Mucosa of rectum (tissue), 2 donors: ENCODE measurements at regions not wholly inside any gene's neighbourhood (a gene's known extent, or its start where the extent isn't known, plus 50 kb on each side); places are given as distances from the start of the nearest gene placed in this dataset.

Experiments used
- H3K27ac ChIP-seq, 2 donors: one replicate each; pipeline ENCODE4 v1.7.0; 2013; ENCODE audit warnings: inconsistent platforms in 2 of 2, low read depth in 2 of 2, low read length in 2 of 2
- H3K27me3 ChIP-seq, 2 donors: one replicate each; pipeline ENCODE4 v1.7.0; 2013; ENCODE audit warnings: low read length in 2 of 2; ENCODE audit not compliant: control insufficient read depth in 2 of 2, insufficient read depth in 2 of 2
- H3K36me3 ChIP-seq, 2 donors: one replicate each; pipeline ENCODE4 v1.7.0; 2013; ENCODE audit warnings: low read length in 2 of 2; ENCODE audit not compliant: control insufficient read depth in 2 of 2, insufficient read depth in 2 of 2
- H3K4me1 ChIP-seq, 2 donors: one replicate each; pipeline ENCODE4 v1.7.0; 2013; ENCODE audit warnings: low read length in 2 of 2, mild to moderate bottlenecking in 1 of 2; ENCODE audit not compliant: control insufficient read depth in 2 of 2, insufficient read depth in 2 of 2
- H3K4me3 ChIP-seq, 2 donors: one replicate each; pipeline ENCODE4 v1.7.0; 2013; ENCODE audit warnings: low read length in 2 of 2
- H3K9ac ChIP-seq, 2 donors: one replicate each; pipeline ENCODE4 v1.7.0; 2013; ENCODE audit warnings: low read length in 2 of 2, low read depth in 1 of 2, mild to moderate bottlenecking in 1 of 2
- H3K9me3 ChIP-seq, 2 donors: one replicate each; pipeline ENCODE4 v1.7.0; 2013; ENCODE audit warnings: low read length in 2 of 2; ENCODE audit not compliant: control insufficient read depth in 2 of 2
- donor health status: healthy.
- donor health status: Normal muscosa, but diverticular disease.

- Histone ChIP-seq H3K36me3 (no peaks in the 10 kb centered on the region), H3K4me1 (no peaks in the 10 kb centered on the region), H3K4me3 (no peak overlapping the region), H3K9ac (no peak overlapping the region), H3K9me3 (no peaks in the 10 kb centered on the region), H3K27ac (no peak overlapping the region), H3K27me3 (no peaks in the 10 kb centered on the region)
Measured at GRCh38 chr4:146998157-146998556, 52.5 kb upstream of the TTC29 start.

DNA sequence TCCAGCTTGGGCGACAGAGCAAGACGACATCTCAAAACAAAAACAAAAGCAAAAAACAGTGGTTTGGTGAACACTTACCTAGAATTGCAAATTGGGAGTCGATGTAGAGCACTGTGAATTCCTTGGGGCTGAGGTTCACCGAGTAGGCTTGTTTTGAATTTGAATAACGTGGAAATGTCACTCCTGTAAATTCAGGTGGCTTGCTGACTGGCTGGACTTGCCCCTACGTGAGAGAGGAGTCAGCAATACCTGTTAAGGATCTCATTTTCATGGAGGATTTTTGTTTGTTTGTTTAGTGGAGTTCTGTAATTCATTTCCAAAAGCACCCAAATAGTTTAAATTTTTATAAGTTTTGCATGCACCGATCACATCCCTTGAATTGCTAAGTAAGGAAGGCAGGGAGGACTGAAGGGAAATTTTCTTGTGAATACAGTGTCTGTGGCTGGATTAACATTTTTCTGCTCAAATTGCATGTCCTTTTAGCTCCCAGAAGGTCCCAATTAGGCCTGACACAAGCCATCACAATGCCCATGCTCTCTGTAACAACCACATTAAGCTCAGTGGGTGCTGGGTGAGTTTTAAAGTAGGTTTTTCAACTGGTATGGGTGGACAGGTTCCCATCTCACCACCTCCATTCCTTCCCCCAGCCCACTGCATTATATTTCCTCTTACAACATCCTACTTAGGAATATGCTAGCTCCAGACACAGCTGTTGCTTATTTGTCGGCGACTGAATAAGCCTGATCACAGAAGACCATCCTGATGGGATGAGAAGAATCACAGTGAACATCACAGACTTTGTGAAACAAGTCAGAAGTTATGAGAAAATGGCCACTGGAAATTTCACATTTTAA lies 58.5 kb upstream of the TTC29 start:
- no peaks in the 10 kb centered on the region for H3K4me1 ChIP-seq
- no peak overlapping the region for H3K9ac ChIP-seq
- H3K36me3 ChIP-seq = no peaks in the 10 kb centered on the region
- H3K27me3 ChIP-seq = no peaks in the 10 kb centered on the region
- no peak overlapping the region for H3K27ac ChIP-seq
- no peak overlapping the region for H3K4me3 ChIP-seq
- no peaks in the 10 kb centered on the region for H3K9me3 ChIP-seq

DNA sequence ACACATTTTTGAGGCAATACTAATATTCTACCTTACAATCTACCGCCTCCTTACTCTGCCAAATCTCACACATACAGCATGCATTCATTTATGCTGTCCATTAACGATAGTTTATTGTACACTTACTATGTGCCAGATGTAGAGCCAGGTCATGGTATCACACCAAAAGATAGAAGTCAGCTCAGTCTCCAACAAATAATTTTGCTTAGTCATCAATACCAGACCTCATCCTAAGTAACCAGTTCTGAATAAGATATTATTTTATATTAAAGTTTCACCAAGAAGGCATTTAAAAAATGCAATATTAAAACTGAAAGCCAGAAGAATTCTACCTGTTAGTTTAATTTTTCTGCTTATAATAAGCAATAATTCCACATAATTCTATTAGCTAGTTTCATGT lies 60.6 kb upstream of the TTC29 start:
- Histone ChIP-seq H3K4me3 (no peak overlapping the region), H3K4me1 (no peaks in the 10 kb centered on the region), H3K9ac (no peak overlapping the region), H3K9me3 (no peaks in the 10 kb centered on the region), H3K27me3 (no peaks in the 10 kb centered on the region), H3K36me3 (no peaks in the 10 kb centered on the region), H3K27ac (no peak overlapping the region)

DNA sequence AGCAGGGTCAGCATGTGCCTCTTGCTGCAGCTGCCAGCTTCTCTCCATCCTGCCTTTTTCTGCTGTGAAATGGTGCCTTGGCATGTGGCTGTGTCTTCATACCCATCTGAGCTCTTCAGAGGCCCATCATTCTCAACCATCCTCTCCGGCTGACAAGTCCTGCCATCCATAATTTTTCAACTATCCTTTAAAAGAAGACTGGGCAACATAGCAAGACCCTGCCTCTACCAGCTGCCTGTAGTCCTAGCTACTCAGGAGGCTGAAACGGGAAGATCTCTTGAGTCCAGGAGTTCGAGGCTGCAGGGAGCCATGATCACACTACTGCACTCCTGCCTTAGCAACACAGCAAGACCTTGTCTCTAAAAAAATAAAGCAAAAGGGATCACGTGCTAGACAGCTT lies 64.2 kb upstream of the TTC29 start:
- no peak overlapping the region for H3K9ac ChIP-seq
- no peak overlapping the region for H3K27ac ChIP-seq
- H3K9me3 ChIP-seq = no peaks in the 10 kb centered on the region
- no peaks in the 10 kb centered on the region for H3K27me3 ChIP-seq
- no peak overlapping the region for H3K4me3 ChIP-seq
- no peaks in the 10 kb centered on the region for H3K4me1 ChIP-seq
- H3K36me3 ChIP-seq = no peaks in the 10 kb centered on the region

- H3K27ac ChIP-seq = no peak overlapping the region
- H3K9me3 ChIP-seq = no peaks in the 10 kb centered on the region
- no peaks in the 10 kb centered on the region for H3K36me3 ChIP-seq
- H3K27me3 ChIP-seq = peaks cover 0 to 4% of the 10 kb centered on the region in 2 donors
- no peak overlapping the region for H3K9ac ChIP-seq
- no peak overlapping the region for H3K4me3 ChIP-seq
- no peaks in the 10 kb centered on the region for H3K4me1 ChIP-seq
Measured at GRCh38 chr4:147011411-147011810, 65.7 kb upstream of the TTC29 start.

DNA sequence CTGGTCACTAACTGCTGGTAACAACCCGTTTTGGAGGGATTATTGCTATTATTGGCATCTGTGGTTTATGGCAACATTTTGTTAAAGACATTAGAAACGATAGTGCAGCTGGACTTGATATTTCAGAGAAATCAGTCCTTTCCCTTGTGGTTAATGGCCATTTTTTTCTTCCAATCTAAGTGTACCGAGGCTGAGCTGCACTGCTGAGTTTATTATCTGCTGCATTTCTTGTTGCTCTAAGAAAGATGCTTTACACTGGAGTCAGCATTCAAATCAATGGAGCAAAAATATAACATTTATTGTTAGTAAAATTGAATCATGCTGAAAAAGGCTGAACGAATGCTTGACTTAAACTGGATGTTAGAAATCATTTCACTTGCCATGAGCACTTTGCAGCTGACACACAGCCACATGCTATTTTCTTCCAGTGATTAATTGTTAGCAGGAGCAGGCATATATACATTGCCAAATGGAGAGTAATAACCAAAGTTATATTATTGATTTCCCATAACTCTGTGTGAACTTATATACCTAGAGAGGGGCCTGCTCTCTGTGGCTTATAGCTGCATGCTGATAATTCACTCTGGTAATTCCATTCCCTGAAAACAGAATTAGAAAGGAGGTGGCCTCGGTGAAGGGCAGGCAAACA lies 66.5 kb upstream of the TTC29 start:
- H3K27me3 ChIP-seq = peaks cover 0 to 4% of the 10 kb centered on the region in 2 donors

DNA sequence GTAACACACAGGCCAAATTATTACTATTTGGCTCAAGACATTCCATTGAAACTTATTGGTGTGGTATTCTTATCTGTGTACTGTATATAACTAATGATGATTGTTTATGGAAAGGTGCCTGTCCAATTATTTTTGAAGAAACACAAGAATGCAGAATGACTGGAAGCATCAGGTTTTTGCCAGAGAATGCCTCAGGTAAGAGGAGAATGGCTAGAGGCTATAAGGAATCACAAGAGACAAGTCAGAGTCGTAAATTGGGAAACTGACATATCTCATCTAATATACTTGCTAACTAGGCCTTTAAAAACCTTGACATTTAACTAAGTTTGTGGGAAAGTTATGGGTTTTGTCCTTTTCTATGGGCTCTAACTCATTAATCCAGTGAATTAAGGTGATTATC lies 69.3 kb upstream of the TTC29 start:
- Histone ChIP-seq H3K4me3 (no peak overlapping the region), H3K4me1 (no peaks in the 10 kb centered on the region), H3K27ac (no peak overlapping the region), H3K36me3 (no peaks in the 10 kb centered on the region), H3K27me3 (peaks cover 0 to 4% of the 10 kb centered on the region in 2 donors), H3K9me3 (no peaks in the 10 kb centered on the region), H3K9ac (no peak overlapping the region)

More for the DNA sequence above, 66.5 kb upstream of the TTC29 start:
- Histone ChIP-seq H3K4me3 (no peak overlapping the region), H3K4me1 (no peaks in the 10 kb centered on the region), H3K36me3 (no peaks in the 10 kb centered on the region), H3K9me3 (no peaks in the 10 kb centered on the region), H3K9ac (no peak overlapping the region), H3K27ac (no peak overlapping the region)

DNA sequence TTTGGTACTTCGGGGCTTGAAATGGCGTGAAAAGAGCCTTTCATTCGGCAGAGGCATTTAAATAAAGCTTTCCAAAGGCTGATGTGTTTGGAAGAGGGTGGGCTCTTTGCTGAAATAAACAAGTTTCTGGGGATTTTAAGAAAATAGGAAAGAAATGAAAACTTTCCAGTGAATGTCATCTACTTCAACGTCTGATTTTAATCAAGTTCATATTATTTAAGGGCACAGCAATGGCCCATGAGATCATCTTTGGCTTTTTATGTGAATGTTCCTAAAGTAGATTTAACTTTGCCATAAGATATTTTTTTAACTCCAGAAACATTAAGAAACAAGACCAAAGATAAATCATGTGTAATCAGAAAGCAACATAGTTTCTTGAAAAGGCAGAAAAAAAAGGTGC lies 69.8 kb upstream of the TTC29 start:
- no peaks in the 10 kb centered on the region for H3K36me3 ChIP-seq
- peaks cover 0 to 4% of the 10 kb centered on the region in 2 donors for H3K27me3 ChIP-seq
- H3K9ac ChIP-seq = no peak overlapping the region
- H3K4me3 ChIP-seq = no peak overlapping the region
- H3K9me3 ChIP-seq = no peaks in the 10 kb centered on the region
- no peak overlapping the region for H3K27ac ChIP-seq
- H3K4me1 ChIP-seq = no peaks in the 10 kb centered on the region

DNA sequence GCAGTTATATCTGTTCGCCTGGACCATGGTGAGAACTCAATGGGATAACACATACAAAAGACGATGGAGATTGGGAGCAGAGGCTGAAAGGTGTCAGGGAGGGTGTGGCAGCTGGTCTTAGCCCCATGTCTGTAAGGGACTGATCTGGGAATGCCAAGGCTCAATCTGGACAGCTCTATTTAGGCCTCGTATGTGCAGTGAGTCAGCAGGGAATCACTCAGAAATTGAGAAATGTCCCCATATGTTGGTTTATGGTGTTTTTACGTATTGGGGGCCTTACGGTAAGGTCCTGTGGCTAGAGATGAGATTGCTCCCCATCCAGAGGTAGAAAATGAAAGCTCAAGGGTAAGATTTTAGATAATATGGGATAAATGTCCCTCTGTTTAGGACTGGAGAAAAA lies 71.4 kb upstream of the TTC29 start:
- H3K27ac ChIP-seq = no peak overlapping the region
- no peaks in the 10 kb centered on the region for H3K36me3 ChIP-seq

DNA sequence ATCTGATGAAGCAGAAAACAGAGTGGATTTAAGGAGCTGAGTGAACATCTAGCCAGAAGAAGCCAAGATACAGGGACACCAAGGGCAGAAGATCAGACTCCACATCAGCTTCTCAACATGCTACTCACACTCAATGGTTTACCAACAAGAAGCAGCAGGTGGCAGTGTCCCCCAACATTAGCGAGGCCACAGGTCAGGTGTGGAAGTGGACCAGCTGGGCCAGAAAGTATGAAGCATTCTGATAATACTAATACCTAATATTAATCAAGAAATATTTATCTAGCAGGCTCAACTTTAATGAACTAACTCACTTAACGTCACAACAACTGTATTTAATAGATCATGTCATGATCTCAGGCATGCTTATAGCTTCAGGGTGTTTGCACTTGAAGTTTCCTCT lies 73.4 kb upstream of the TTC29 start:
- H3K27ac ChIP-seq = no peak overlapping the region
- no peaks in the 10 kb centered on the region for H3K36me3 ChIP-seq
- H3K9ac ChIP-seq = no peak overlapping the region
- H3K27me3 ChIP-seq = peaks cover 0 to 4% of the 10 kb centered on the region in 2 donors
- H3K4me3 ChIP-seq = no peak overlapping the region
- H3K4me1 ChIP-seq = no peaks in the 10 kb centered on the region
- no peaks in the 10 kb centered on the region for H3K9me3 ChIP-seq

More for the DNA sequence above, 71.4 kb upstream of the TTC29 start:
- H3K9ac ChIP-seq = no peak overlapping the region
- no peaks in the 10 kb centered on the region for H3K9me3 ChIP-seq
- no peaks in the 10 kb centered on the region for H3K4me1 ChIP-seq
- peaks cover 0 to 4% of the 10 kb centered on the region in 2 donors for H3K27me3 ChIP-seq
- H3K4me3 ChIP-seq = no peak overlapping the region
